ENCODE measurements at regions not wholly inside any gene's neighbourhood (a gene's known extent, or its start where the extent isn't known, plus 50 kb on each side); places are given as distances from the start of the nearest gene placed in this dataset.

- Mint-ChIP-seq H3K4me1 (ENCODE audit: low read depth in 2 of 2) (no peaks in the 10 kb centered on the region), H3K9me3 (no peaks in the 10 kb centered on the region), H3K36me3 (ENCODE audit: insufficient read depth) (no peaks in the 10 kb centered on the region), H3K27me3 (no peaks in the 10 kb centered on the region), H3K27ac (no peak overlapping the region), H3K4me3 (no peak overlapping the region)
- DNase-seq (no peak), ATAC-seq (replicated peaks) (no peak)
These were observed 140.7 kb downstream of the MAP3K7 start for GRCh38 chr6:90446164-90446563.

GRCh38 chr6:90445533-90446108 is 141.3 kb downstream of the MAP3K7 start:
- no peaks in the 10 kb centered on the region for H3K4me1 Mint-ChIP-seq (ENCODE audit: low read depth in 2 of 2)
- no peaks in the 10 kb centered on the region for H3K36me3 Mint-ChIP-seq (ENCODE audit: insufficient read depth)
- no peak overlapping the region for H3K27ac Mint-ChIP-seq
- ATAC-seq (replicated peaks) (no peak), DNase-seq (no peak)
- no peak overlapping the region for H3K4me3 Mint-ChIP-seq
- H3K27me3 Mint-ChIP-seq: no peaks in the 10 kb centered on the region
- H3K9me3 Mint-ChIP-seq: no peaks in the 10 kb centered on the region

- DNase-seq (no peak), ATAC-seq (replicated peaks) (no peak)
- no peaks in the 10 kb centered on the region for H3K27me3 Mint-ChIP-seq
- H3K9me3 Mint-ChIP-seq: no peaks in the 10 kb centered on the region
- H3K27ac Mint-ChIP-seq: no peak overlapping the region
- H3K4me1 Mint-ChIP-seq (ENCODE audit: low read depth in 2 of 2): no peaks in the 10 kb centered on the region
- no peaks in the 10 kb centered on the region for H3K36me3 Mint-ChIP-seq (ENCODE audit: insufficient read depth)
- H3K4me3 Mint-ChIP-seq: no peak overlapping the region
These were observed 142.6 kb downstream of the MAP3K7 start for GRCh38 chr6:90444160-90444714.

- ATAC-seq (replicated peaks) (no peak), DNase-seq (no peak)
- Mint-ChIP-seq H3K27me3 (no peaks in the 10 kb centered on the region), H3K4me3 (no peak overlapping the region), H3K9me3 (no peaks in the 10 kb centered on the region), H3K4me1 (ENCODE audit: low read depth in 2 of 2) (peaks cover 0 to 1% of the 10 kb centered on the region in 2 donors), H3K27ac (no peak overlapping the region), H3K36me3 (ENCODE audit: insufficient read depth) (no peaks in the 10 kb centered on the region)
These were observed 144.5 kb downstream of the MAP3K7 start for GRCh38 chr6:90442366-90442765.

GRCh38 chr6:90440586-90441283 is 144.1 kb upstream of the BACH2 start:
- Mint-ChIP-seq H3K4me3 (no peak overlapping the region), H3K4me1 (ENCODE audit: low read depth in 2 of 2) (peaks cover 0 to 1% of the 10 kb centered on the region in 2 donors), H3K27ac (peak overlapping the region in 1 of 2 donors; percentile 9), H3K36me3 (ENCODE audit: insufficient read depth) (no peaks in the 10 kb centered on the region), H3K27me3 (no peaks in the 10 kb centered on the region), H3K9me3 (no peaks in the 10 kb centered on the region)
- no peak for ATAC-seq (replicated peaks)
- DNase-seq: no peak

- Mint-ChIP-seq H3K27ac (no peak overlapping the region), H3K9me3 (no peaks in the 10 kb centered on the region), H3K4me3 (no peak overlapping the region), H3K27me3 (no peaks in the 10 kb centered on the region), H3K4me1 (ENCODE audit: low read depth in 2 of 2) (peaks cover 0 to 1% of the 10 kb centered on the region in 2 donors), H3K36me3 (ENCODE audit: insufficient read depth) (no peaks in the 10 kb centered on the region)
- DNase-seq (no peak), ATAC-seq (replicated peaks) (no peak)
These were observed 142.9 kb upstream of the BACH2 start for GRCh38 chr6:90439586-90439985.

GRCh38 chr6:90436403-90436802 is 139.8 kb upstream of the BACH2 start:
- no peak for DNase-seq
- no peak overlapping the region for H3K4me3 Mint-ChIP-seq
- H3K27ac Mint-ChIP-seq: no peak overlapping the region
- H3K36me3 Mint-ChIP-seq (ENCODE audit: insufficient read depth): no peaks in the 10 kb centered on the region
- H3K27me3 Mint-ChIP-seq: no peaks in the 10 kb centered on the region
- ATAC-seq (replicated peaks): no peak
- H3K9me3 Mint-ChIP-seq: no peaks in the 10 kb centered on the region
- H3K4me1 Mint-ChIP-seq (ENCODE audit: low read depth in 2 of 2): peaks cover 0 to 1% of the 10 kb centered on the region in 2 donors

GRCh38 chr6:90435207-90435899 is 138.7 kb upstream of the BACH2 start:
- no peak for ATAC-seq (replicated peaks)
- Mint-ChIP-seq H3K27ac (no peak overlapping the region), H3K9me3 (peaks cover 0 to 1% of the 10 kb centered on the region in 2 donors), H3K27me3 (no peaks in the 10 kb centered on the region), H3K4me3 (no peak overlapping the region), H3K36me3 (ENCODE audit: insufficient read depth) (no peaks in the 10 kb centered on the region), H3K4me1 (ENCODE audit: low read depth in 2 of 2) (peaks cover 0 to 1% of the 10 kb centered on the region in 2 donors)
- no peak for DNase-seq

GRCh38 chr6:90434094-90434493 is 137.5 kb upstream of the BACH2 start:
- DNase-seq: no peak
- H3K4me1 Mint-ChIP-seq (ENCODE audit: low read depth in 2 of 2): peaks cover 0 to 1% of the 10 kb centered on the region in 2 donors
- H3K36me3 Mint-ChIP-seq (ENCODE audit: insufficient read depth): no peaks in the 10 kb centered on the region
- no peaks in the 10 kb centered on the region for H3K27me3 Mint-ChIP-seq
- H3K9me3 Mint-ChIP-seq: peaks cover 5% of the 10 kb centered on the region in 2 donors
- ATAC-seq (replicated peaks): no peak
- no peak overlapping the region for H3K4me3 Mint-ChIP-seq
- H3K27ac Mint-ChIP-seq: no peak overlapping the region

- DNase-seq: no peak
- H3K27ac Mint-ChIP-seq: peak overlapping the region in 1 of 2 donors; percentile 42
- peaks cover 5% of the 10 kb centered on the region in 2 donors for H3K9me3 Mint-ChIP-seq
- ATAC-seq (replicated peaks): no peak
- H3K27me3 Mint-ChIP-seq: no peaks in the 10 kb centered on the region
- H3K36me3 Mint-ChIP-seq (ENCODE audit: insufficient read depth): no peaks in the 10 kb centered on the region
- H3K4me1 Mint-ChIP-seq (ENCODE audit: low read depth in 2 of 2): peaks cover 0 to 1% of the 10 kb centered on the region in 2 donors
- no peak overlapping the region for H3K4me3 Mint-ChIP-seq
These were observed 136.3 kb upstream of the BACH2 start for GRCh38 chr6:90432937-90433336.

GRCh38 chr6:90432041-90432775 is 135.6 kb upstream of the BACH2 start:
- Mint-ChIP-seq H3K4me3 (no peak overlapping the region), H3K9me3 (peaks cover 5% of the 10 kb centered on the region in 2 donors), H3K4me1 (ENCODE audit: low read depth in 2 of 2) (no peaks in the 10 kb centered on the region), H3K36me3 (ENCODE audit: insufficient read depth) (no peaks in the 10 kb centered on the region), H3K27ac (no peak overlapping the region), H3K27me3 (no peaks in the 10 kb centered on the region)
- ATAC-seq (replicated peaks) (no peak), DNase-seq (no peak)

GRCh38 chr6:90431576-90431975 is 134.9 kb upstream of the BACH2 start:
- ATAC-seq (replicated peaks) (no peak), DNase-seq (no peak)
- no peaks in the 10 kb centered on the region for H3K36me3 Mint-ChIP-seq (ENCODE audit: insufficient read depth)
- no peak overlapping the region for H3K4me3 Mint-ChIP-seq
- H3K9me3 Mint-ChIP-seq: peaks cover 5% of the 10 kb centered on the region in 2 donors
- H3K27ac Mint-ChIP-seq: no peak overlapping the region
- no peaks in the 10 kb centered on the region for H3K4me1 Mint-ChIP-seq (ENCODE audit: low read depth in 2 of 2)
- no peaks in the 10 kb centered on the region for H3K27me3 Mint-ChIP-seq

- no peaks in the 10 kb centered on the region for H3K27me3 Mint-ChIP-seq
- peaks cover 5% of the 10 kb centered on the region in 2 donors for H3K9me3 Mint-ChIP-seq
- H3K36me3 Mint-ChIP-seq (ENCODE audit: insufficient read depth): peaks cover 4% of the 10 kb centered on the region
- no peak overlapping the region for H3K27ac Mint-ChIP-seq
- no peak overlapping the region for H3K4me3 Mint-ChIP-seq
- peaks cover 9% of the 10 kb centered on the region in 2 donors for H3K4me1 Mint-ChIP-seq (ENCODE audit: low read depth in 2 of 2)
- DNase-seq: no peak
- no peak for ATAC-seq (replicated peaks)
These were observed 133.1 kb upstream of the BACH2 start for GRCh38 chr6:90429713-90430112.
